Smooth muscle cell of the brain vasculature (primary cell): ENCODE measurements at regions not wholly inside any gene's neighbourhood (a gene's known extent, or its start where the extent isn't known, plus 50 kb on each side); places are given as distances from the start of the nearest gene placed in this dataset.
"Not testable (repeated sequence)": the region's sequence is repeated elsewhere in the genome, so short reads cannot be mapped to it uniquely, and the experiment has no call there.

Experiments used
- DNase-seq: peaks from one replicate; pipeline ENCODE4 v3.0.0-alpha.2; 2012; ENCODE audit warnings: low read depth, low spot score

DNA sequence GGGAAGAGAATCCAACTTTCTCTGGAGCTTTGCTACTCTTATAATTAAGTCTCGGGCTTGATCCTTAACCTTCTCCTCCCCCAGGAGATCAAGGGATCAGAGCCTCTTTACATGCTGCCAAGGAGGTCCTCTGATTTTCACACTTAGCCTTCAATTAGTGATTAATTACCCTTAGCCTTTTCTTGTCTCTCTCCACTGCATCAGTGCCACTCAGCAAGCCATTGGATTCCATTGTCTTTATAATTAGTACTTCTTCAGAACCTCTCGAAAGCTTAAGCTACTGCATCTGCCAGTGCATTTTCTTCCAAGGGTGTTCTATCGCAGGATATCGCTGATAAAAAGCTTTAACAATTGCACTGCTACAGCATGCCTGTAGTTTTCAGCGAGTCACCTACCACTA lies 477.0 kb upstream of the MEIS1 start:
- DNase-seq, result no peak

DNA sequence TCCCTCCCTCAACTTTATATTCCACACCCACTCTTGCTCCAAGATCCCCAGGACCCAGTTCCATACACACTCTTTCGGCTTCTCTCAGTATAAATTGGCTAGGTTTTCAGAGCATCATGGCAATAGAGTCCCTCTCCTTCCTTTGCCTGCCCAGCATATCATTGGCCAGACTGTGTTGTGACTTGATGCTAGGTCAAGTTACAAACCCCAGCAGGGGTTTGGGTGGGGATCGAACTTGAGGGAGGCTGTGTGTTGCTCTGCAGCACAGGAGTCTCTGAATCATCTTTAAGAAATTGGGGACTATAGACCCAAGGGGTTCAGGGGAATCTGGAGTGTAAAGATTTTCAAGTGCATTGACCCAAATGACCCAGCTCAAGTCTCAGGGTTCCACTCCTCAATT lies 477.5 kb upstream of the MEIS1 start:
- no peak for DNase-seq

DNA sequence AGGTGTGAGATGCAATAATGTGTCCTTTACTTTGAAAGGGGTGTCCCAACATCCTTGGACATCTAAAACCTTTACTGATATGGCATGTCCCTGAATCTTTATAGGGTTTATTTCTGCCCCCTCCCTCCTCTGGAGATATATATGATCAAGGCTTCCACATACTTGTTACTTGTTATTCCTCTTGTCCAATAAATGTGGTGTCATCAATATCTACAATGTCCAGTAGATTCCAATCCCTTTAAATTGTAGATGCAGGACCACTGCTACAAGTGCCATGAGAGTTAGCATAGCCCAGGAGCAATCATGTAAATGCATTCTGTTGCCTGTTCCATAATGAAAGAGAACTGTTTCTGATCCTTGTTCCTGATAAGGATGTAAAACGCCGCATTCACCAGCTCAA lies 479.7 kb upstream of the MEIS1 start:
- DNase-seq, result no peak

DNA sequence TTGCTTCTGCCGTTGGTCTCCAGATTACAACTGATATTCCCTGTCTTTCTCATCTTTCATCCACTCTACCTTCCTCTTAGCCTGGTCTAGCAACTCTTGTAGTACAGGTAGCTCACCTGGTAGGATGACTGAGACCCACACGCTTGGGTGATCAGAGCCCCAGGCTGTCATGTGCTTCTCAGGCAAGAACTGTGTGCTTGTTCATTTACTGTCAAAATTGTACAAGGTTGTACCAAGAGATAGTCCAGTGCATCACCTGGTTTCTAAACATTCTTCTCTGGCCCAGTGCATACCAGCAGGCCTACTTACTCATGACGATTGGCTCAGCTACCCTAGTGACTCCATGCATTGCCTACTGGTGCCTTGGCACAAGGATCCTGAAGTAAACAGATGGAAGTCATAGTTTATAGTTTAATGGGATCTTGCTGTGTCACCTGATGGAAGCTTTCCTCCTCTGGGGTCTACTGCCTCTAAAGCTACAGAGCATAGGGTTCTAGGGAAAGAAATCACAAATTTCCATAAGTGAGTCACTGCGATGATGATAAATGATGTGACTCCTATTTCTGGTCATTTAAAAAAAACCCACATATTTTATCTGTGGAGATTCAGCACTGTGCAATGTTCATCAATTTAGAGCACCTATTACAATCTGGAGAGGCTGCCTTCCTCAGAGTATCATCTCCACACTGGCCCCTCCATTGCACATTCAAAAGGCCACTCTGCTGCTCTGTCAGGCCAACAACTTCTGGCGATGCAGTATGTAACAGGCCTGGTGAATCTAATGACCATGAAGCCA lies 481.8 kb upstream of the MEIS1 start:
- no peak for DNase-seq

DNA sequence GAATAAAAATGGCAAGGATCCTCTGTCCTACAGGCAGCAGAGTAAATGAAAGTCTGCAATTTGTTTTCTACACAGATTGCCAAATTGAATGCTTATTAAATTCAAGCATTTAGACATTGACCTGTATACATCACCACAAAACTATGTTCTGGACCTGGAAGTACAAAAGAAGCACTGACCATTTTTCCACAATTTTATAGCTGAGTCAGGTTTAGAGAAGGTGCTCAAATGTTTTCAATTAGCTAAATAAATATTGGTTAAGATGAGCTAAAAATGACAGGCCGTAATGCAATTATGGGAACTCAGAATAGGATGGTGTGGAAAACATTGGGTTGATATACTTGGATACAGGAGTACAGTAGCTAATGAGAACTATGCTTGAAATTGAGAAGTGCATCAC lies 490.7 kb upstream of the MEIS1 start:
- DNase-seq, result no peak

DNA sequence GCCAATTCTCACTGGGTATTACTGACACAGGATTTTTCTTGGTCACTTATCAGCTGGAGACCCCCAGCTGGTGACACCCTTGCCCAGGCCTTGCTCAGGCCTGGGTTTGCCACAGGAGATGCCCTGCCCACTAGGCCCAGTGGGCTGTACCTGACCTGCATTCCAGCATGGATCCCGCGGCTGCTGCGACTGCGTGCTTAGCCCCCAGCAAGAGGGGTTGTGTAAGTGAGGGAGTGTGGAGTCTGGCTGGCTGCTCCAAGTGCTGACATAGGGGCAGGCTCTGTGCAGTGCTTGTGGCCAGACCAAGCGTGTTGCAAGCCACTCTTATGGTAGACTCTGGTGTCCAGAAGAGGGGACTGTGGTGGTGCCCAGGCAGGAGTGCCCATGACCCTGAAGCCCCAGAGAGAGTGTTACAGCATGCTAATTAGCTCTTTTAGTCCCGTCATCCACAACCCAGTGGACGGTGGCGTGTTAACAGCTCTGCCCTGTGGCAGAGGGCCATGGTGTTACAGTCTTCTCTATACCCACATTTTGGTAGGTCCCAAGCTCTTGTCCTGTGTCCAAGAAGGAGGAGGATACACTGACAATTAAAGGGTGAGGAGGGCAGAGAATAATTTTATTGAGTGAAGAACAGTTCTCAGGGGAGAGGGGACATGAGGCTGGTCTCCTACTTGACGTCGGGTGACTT lies 491.7 kb upstream of the MEIS1 start:
- DNase-seq, result no peak

DNA sequence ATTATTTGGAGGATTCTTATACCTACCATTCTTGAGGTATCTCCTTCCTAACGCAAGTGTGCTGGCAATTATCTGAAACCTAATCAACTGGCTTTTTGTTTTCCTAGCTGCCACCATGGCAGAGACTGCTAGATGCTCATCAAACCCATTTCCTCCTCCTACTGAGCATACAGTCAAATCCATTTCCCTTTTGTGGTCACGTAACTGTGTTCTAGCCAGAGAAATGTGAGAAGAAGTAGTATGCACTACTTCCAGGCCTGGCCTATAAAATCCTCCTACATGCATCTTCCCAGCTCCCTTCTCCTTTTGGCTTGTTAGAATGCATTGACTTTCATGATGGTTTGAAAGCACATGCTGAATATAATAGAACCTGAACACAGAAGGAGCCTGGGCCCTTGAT lies 494.1 kb upstream of the MEIS1 start:
- DNase-seq, result no peak

DNA sequence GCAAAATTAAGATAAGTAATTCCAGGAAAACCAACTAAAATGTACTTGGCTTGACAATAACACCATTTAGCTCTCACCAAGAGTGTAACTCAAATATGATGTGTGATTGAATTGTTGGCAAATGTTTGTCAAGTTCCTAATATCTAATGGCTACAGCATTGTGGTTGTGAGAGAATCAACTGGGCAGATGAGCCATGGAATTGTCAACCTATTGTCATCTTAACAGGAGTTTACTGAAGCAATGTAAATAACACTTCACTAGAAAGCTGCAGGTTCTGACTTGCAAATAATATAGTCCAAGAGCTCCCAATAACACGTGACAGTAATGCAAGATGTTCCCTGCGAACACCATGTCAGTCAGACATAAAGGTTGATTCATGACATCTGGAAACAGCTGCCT lies 495.2 kb upstream of the MEIS1 start:
- no peak for DNase-seq

DNA sequence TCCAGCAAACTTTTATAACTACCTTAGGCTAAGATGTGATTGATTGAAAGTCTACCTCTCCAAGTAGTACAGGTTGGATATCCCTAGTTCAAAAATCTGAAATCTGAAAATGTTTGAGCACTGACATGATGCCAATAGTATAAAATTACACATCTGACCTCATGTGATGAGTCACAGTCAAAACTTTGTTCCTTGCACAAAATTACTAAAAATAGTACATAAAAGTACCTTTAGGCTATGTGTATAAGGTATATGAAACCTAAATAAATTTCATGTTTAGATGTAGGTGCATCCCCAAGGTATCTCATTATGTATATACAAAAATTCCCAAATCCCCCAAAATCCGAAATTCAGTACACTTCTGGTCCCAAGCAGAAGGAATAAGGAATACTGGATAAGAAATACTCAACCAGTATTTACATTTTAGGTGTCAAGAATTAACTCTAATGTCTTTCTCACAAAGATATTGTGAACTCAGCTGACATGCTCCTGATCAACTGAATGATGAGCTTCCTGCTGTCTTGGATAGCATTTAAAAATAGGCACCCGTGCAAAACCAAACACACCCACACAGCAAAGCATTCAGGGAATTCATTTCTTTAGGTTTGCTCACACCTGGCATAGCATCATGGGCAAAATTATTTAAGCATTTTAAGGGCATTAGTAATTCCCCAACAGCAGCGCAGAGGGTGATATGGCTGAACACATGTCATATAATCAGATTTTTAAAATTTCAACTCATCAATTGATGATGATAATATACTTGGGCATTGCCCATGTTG lies 497.4 kb upstream of the MEIS1 start:
- DNase-seq, result no peak

DNA sequence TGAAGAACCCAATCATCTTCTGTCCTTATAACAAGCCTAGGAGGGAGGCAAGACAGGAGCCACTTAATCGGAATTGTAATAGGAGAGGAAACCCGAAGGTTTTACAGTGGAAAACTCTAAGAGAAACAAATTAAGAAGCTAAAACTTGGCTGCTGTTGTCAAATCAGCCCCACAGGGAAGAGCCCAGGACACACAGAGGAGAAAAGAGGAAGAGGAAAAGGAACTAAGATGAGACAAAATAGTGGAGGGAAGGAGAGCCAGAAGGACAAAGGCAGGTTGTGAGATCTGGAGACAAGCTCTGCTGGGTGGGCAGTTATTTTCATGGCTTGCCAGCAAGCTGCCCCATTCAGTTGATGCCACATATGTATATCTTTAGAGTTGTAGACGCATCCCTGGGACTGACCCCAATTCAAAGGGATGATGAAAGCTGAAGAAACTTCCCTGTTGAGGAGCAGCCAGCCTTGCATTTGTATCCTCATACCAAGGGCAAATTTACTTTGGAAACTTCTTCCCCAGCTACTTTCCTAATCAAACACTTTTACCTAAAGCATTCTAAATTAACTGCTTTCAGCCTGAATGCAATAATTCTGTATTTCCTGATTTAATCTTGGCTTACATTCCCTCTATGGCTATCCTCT lies 499.8 kb upstream of the MEIS1 start:
- DNase-seq, result no peak

DNA sequence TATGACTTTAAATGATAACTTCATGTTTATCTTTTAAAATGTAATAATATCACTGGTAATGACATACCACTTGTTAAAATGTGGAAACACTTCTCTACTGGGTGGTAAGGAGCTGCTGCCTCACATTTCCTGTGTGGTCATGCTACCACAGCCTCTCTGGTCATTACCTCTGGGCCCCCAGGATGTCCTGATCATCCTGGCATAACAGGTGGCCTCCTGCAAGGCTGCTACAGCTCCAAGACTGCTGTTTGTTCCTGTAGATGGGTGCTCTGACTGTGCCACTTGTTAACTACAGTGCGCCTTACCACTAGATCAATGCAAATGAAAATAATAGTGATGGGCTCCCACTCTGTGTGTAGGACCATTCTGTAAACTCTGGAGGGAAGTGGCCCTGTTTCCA lies 500.2 kb upstream of the SPRED2 start:
- DNase-seq, result no peak

DNA sequence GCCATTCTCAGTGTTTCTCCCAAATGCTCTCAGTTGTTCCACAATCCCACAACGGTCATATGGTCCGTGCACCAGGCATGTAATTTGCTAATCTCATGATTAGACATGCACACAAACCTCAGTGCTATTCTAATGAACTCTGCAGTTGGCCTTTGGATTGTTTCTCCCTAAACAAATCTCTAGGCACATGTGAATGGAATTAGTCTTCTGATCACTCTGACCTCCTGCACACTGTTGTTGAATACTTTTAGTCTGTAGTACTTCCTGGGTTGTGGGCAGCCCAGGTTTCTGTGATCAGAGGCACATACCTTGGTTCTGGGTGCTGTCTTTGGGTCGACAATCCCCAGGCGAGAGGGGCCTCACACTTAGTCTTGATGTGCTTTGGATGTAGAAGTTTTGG lies 498.7 kb upstream of the SPRED2 start:
- no peak for DNase-seq

DNA sequence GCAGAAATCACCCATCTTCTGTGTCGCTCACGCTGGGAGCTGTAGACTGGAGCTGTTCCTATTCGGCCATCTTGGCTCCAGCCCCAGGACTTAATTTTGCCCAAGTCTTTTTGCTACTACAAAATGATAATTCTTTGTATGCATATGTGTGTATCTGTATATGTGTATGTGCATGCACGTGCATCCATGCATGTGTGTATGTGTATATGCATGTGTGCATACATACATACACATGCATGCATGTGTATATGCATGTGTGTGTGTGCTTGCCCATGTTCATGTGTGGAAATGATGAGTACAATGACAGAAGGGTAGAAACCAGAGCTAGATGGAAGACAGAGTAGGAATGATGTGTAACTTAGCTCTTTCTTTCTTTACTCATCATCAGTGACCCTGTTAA lies 497.9 kb upstream of the SPRED2 start:
- no peak for DNase-seq

DNA sequence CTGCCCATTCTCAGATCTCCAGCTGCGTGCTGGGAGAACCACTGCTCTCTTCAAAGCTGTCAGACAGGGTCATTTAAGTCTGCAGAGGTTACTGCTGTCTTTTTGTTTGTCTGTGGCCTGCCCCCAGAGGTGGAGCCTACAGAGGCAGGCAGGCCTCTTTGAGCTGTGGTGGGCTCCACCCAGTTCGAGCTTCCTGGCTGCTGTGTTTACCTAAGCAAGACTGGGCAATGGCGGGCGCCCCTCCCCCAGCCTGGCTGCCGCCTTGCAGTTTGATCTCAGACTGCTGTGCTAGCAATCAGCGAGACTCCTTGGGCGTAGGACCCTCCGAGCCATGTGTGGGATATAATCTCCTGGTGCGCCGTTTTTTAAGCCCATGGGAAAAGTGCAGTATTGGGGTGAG lies 497.3 kb upstream of the SPRED2 start:
- not testable (repeated sequence) for DNase-seq

DNA sequence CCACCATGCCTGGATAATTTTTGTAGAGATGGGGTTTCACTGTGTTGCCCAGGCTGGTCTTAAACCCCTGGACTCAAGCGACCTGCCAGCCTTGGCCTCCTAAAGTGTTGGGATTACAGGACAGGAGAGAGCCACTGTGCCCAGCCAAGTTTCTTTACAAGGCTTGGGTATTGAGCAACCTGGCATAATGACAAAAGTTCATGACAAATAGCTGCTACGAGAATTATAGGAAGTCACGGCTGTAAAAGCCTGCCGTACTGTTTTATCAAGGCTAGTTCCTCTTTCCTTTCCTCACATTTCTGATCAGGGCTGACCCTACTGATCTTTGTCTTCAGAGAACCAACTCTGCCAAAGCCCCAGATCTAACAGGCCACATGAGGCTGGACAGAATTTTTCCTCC lies 490.4 kb upstream of the SPRED2 start:
- DNase-seq, result no peak

DNA sequence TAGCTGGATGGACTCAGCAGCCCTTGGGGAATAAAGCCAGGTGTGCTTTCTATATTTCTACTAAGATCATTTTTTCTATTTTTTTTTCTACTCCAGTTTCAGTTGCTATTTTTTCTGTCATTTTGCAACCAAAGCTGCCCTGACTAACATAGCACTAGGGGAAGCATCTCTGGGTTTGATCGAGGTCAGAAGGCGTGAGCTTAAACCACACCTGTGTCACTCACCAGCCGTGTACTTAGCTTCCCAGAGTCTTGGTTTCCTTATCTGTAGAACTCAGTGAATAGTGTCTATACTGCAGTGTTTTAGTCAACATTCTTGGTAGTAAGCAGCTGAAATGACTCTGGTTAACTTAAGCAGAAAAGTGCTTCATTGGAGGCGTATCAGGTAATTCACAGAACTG lies 489.6 kb upstream of the SPRED2 start:
- no peak for DNase-seq

DNA sequence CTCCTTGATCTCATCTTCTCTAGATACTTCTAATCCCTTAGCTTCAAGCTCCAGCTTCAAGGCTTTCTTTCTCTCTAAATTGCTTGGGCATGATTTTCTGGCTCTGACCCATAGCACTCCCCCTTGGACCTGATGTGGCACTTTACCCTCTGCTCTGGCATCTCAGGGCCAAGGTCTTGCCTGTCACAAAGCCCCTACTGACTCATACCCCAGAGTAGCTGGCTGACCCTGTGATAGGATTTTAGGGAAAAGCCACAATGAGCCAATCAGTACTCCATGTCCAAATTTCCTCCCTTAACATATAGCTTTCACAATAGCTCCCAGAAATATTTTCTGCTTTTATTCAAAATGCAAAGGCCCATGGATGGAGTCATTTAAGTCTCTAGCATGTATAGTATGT lies 488.7 kb upstream of the SPRED2 start:
- no peak for DNase-seq

DNA sequence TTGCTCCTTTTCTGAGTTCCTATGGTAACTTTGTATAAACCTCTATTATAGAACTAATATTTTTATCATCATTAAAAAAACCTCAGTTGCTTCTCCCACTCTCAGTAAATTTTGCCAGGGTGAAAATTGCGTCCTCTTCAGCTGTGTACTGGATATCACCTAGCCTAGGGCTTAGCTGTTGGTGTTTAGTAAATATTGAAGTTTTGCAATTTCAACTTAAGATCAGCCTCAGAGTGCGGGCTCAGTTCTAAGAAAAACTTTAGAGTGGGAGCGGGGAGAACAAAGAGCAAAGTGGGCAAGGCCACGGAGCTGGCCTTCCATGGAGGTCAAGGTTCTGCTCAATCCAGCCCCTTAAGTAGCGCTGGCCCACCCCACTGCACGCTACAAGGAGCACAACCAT lies 488.3 kb upstream of the SPRED2 start:
- DNase-seq, result no peak

DNA sequence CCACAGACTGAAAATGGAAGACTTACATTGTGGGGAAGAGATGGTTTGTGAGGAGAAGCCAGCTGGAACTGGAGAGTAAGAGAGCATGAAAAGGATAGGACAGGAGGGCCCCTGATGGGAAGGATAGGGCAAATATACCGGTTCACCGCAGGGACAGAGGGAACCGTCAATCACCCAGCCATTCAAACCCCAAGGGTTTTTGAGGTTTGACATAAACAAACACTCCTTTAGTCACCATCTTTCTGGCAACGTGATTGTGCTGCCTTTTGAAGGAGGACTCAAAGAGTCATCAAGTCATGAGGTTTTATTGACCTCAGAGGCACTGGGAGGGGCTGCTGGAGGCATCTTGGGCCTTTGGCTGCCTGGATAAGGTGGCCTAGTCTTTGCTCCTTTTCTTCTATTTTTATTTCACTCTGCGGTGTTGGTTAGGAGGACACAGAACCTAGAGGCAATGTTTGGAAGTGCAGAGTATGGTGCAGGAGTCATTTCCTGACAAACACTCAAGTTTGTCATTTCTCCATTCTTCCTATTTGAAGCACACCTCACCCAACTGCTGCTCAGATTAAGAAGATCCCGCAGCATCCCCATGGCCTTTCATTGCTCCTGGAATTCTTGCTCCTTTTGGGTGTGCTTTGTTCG lies 487.3 kb upstream of the SPRED2 start:
- DNase-seq, result no peak

DNA sequence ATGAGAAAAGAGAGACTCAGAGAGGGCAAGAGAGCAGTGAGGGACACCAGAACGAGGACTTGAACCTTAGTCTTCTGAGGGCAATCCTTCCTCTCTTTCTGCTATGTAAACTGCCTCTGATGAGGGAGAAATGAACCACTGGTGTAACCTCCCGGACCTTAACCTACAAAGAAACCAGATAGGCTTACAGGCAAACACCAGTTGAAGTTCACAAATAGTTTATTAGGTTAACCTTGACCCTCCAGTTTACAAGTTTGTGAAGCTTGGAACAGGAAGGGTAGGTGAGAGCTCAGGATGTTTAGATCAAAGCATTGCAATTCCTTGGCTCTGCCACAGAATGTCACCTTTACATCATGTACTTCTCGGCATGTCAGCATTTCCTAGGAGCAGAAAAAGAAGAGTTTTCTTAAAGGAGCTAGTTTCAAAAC lies 486.4 kb upstream of the SPRED2 start:
- no peak for DNase-seq

DNA sequence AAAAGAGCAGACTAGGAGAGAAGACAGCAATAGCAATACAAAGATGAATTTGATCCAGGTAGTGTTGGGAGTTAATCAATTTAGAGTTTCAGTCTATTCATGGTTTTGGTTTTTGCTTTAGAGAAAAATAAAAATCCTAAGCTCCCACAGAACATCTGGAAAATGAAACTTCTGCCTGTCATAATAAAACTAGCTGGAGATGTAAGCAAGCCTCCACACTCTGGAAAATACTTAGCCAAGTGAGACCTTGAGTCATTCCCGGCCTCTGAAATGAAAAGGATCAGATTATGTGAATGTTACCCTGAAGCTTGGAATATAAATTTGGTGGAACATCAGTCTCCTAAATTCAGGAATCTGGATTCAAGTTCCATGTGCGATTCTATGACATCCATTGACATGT lies 485.6 kb upstream of the SPRED2 start:
- no peak for DNase-seq
